H9 (cell line): ENCODE measurements at regions not wholly inside any gene's neighbourhood (a gene's known extent, or its start where the extent isn't known, plus 50 kb on each side); places are given as distances from the start of the nearest gene placed in this dataset.

Experiments used
- DNase-seq: peaks from one replicate; pipeline ENCODE4 v3.0.0-alpha.2; 2017
- H2AFZ ChIP-seq: one replicate; pipeline ENCODE4 v1.6.1; 2013; ENCODE audit warnings: mild to moderate bottlenecking, low read length, control low read depth, moderate library complexity
- H2AK5ac ChIP-seq: 2 replicates; pipeline ENCODE4 v1.6.1; 2013; ENCODE audit warnings: low read length, control low read depth, mixed read lengths; ENCODE audit not compliant: insufficient read length
- H2BK120ac ChIP-seq: one replicate; pipeline ENCODE4 v1.6.1; 2013; ENCODE audit warnings: low read depth, mild to moderate bottlenecking, low read length, control low read depth, inconsistent platforms; ENCODE audit not compliant: poor library complexity, severe bottlenecking
- H2BK12ac ChIP-seq: 2 replicates; pipeline ENCODE4 v1.6.1; 2013; ENCODE audit warnings: low read length, control low read depth, mixed read lengths, low read depth; ENCODE audit not compliant: insufficient read length
- H2BK15ac ChIP-seq: 2 replicates; pipeline ENCODE4 v1.6.1; 2013; ENCODE audit warnings: low read depth, low read length, control low read depth
- H2BK20ac ChIP-seq: one replicate; pipeline ENCODE4 v1.6.1; 2013; ENCODE audit warnings: low read depth, mild to moderate bottlenecking, low read length, control low read depth, inconsistent platforms; ENCODE audit not compliant: poor library complexity, severe bottlenecking
- H2BK5ac ChIP-seq: 2 replicates; pipeline ENCODE4 v1.6.1; 2013; ENCODE audit warnings: low read length, control low read depth, mixed read lengths; ENCODE audit not compliant: insufficient read length
- H3K14ac ChIP-seq: 2 replicates; pipeline ENCODE4 v1.6.1; 2013; ENCODE audit warnings: low read length, control low read depth; ENCODE audit not compliant: insufficient read depth
- H3K18ac ChIP-seq: 2 replicates; pipeline ENCODE4 v1.6.1; 2013; ENCODE audit warnings: low read depth, mild to moderate bottlenecking, mixed read lengths, low read length, control low read depth; ENCODE audit not compliant: insufficient read length
- H3K23ac ChIP-seq: 2 replicates; pipeline ENCODE4 v1.6.1; 2013; ENCODE audit warnings: low read length, control low read depth, mixed read lengths, low read depth; ENCODE audit not compliant: insufficient read length
- H3K23me2 ChIP-seq: 2 replicates; pipeline ENCODE4 v1.6.1; 2013; ENCODE audit warnings: low read depth, mild to moderate bottlenecking, mixed read lengths, low read length, control low read depth; ENCODE audit not compliant: insufficient read length, poor library complexity, severe bottlenecking
- H3K27ac ChIP-seq: 2 replicates; pipeline ENCODE4 v1.5.1; 2013; ENCODE audit warnings: low read length, control low read depth, mixed read lengths, low read depth; ENCODE audit not compliant: insufficient read length
- H3K27me3 ChIP-seq: 2 replicates; pipeline ENCODE4 v1.6.1; 2013; ENCODE audit warnings: low read length, control low read depth, inconsistent platforms; ENCODE audit not compliant: insufficient read depth
- H3K4ac ChIP-seq: 2 replicates; pipeline ENCODE4 v1.6.1; 2013; ENCODE audit warnings: low read depth, mild to moderate bottlenecking, control low read depth, inconsistent platforms, low read length, moderate library complexity
- H3K4me1 ChIP-seq: 2 replicates; pipeline ENCODE4 v1.6.1; 2013; ENCODE audit warnings: low read length, control low read depth, inconsistent platforms; ENCODE audit not compliant: insufficient read depth
- H3K4me2 ChIP-seq: 2 replicates; pipeline ENCODE4 v1.6.1; 2013; ENCODE audit warnings: low read length, control low read depth, mixed read lengths; ENCODE audit not compliant: insufficient read length, insufficient read depth
- H3K56ac ChIP-seq: 2 replicates; pipeline ENCODE4 v1.6.1; 2013; ENCODE audit warnings: low read depth, mild to moderate bottlenecking, mixed read lengths, low read length, control low read depth; ENCODE audit not compliant: insufficient read length
- H3K79me1 ChIP-seq: 2 replicates; pipeline ENCODE4 v1.6.1; 2013; ENCODE audit warnings: low read depth, mild to moderate bottlenecking, moderate library complexity, low read length, control low read depth, inconsistent platforms; ENCODE audit not compliant: insufficient read depth, poor library complexity, severe bottlenecking
- H3K79me2 ChIP-seq: 2 replicates; pipeline ENCODE4 v1.6.1; 2013; ENCODE audit warnings: low read length, control low read depth, inconsistent platforms; ENCODE audit not compliant: insufficient read depth
- H3K9ac ChIP-seq: 2 replicates; pipeline ENCODE4 v1.6.1; 2013; ENCODE audit warnings: low read length, control low read depth, mixed read lengths; ENCODE audit not compliant: insufficient read length; ENCODE audit errors: extremely low read depth
- H3K9me3 ChIP-seq: one replicate; pipeline ENCODE4 v1.6.1; 2013; ENCODE audit warnings: low read depth, low read length, inconsistent platforms; ENCODE audit not compliant: control insufficient read depth
- H3T11ph ChIP-seq: one replicate; pipeline ENCODE4 v1.6.1; 2013; ENCODE audit warnings: mild to moderate bottlenecking, low read length, control low read depth, inconsistent platforms
- H4K20me1 ChIP-seq: one replicate; pipeline ENCODE4 v1.6.1; 2013; ENCODE audit not compliant: control insufficient read depth, insufficient read length, insufficient read depth
- H4K5ac ChIP-seq: 2 replicates; pipeline ENCODE4 v1.6.1; 2013; ENCODE audit warnings: low read depth, mild to moderate bottlenecking, mixed read lengths, low read length, control low read depth; ENCODE audit not compliant: insufficient read length
- H4K8ac ChIP-seq: replicated peaks from 2 replicates; pipeline ENCODE4 v1.6.1; 2013; ENCODE audit warnings: low read length, control low read depth, mixed read lengths, low read depth; ENCODE audit not compliant: insufficient read length
- H4K91ac ChIP-seq: 2 replicates; pipeline ENCODE4 v1.6.1; 2013; ENCODE audit warnings: low read depth, mild to moderate bottlenecking, moderate library complexity, mixed read lengths, low read length, control low read depth; ENCODE audit not compliant: insufficient read length
- H3K27ac Mint-ChIP-seq, 3 experiments: 2 replicates in 2 of 3; 3 replicates in 1 of 3; pipeline ENCODE4 v1.8.0; 2020 to 2021; ENCODE audit warnings: mixed read lengths in 3 of 3, mild to moderate bottlenecking in 1 of 3, moderate library complexity in 1 of 3
- H3K27me3 Mint-ChIP-seq: 2 replicates; pipeline ENCODE4 v1.8.0; 2021; ENCODE audit warnings: low read depth, mild to moderate bottlenecking, moderate library complexity, mixed read lengths
- H3K36me3 Mint-ChIP-seq, 3 experiments: 2 replicates in 2 of 3; 3 replicates in 1 of 3; pipeline ENCODE4 v1.8.0; 2020 to 2021; ENCODE audit warnings: low read depth in 3 of 3, mixed read lengths in 3 of 3; ENCODE audit not compliant: insufficient read depth in 1 of 3
- H3K4me1 Mint-ChIP-seq, 2 experiments: 2 replicates each; pipeline ENCODE4 v1.8.0; 2020; ENCODE audit warnings: mixed read lengths in 2 of 2
- H3K4me3 Mint-ChIP-seq, 2 experiments: 2 replicates in 1 of 2; 3 replicates in 1 of 2; pipeline ENCODE4 v1.8.0; 2020 to 2021; ENCODE audit warnings: mild to moderate bottlenecking in 2 of 2, mixed read lengths in 2 of 2, moderate library complexity in 1 of 2
- H3K9me3 Mint-ChIP-seq, 2 experiments: 2 replicates in 1 of 2; 3 replicates in 1 of 2; pipeline ENCODE4 v1.8.0; 2020; ENCODE audit warnings: mild to moderate bottlenecking in 2 of 2, mixed read lengths in 2 of 2, moderate library complexity in 1 of 2
- WGBS: extraction: QIAGEN DNeasy Blood & Tissue Kit; methylation state at CpG from one replicate; pipeline ENCODE4 v1.1.7; 2013; ENCODE audit warnings: missing lambda C conversion rate, low lambda C conversion rate, mixed read lengths; ENCODE audit not compliant: insufficient read length; ENCODE audit errors: extremely low coverage; 5-methylcytosine and 5-hydroxymethylcytosine counted together
- TF ChIP-seq, protein P1 (sequence below): fragments of 200-600 bp; sonication (generic); conservative IDR thresholded peaks from 3 replicates; pipeline ENCODE4 v1.8.0; 2021; ENCODE audit warnings: antibody characterized with exemption, mild to moderate bottlenecking

DNA sequence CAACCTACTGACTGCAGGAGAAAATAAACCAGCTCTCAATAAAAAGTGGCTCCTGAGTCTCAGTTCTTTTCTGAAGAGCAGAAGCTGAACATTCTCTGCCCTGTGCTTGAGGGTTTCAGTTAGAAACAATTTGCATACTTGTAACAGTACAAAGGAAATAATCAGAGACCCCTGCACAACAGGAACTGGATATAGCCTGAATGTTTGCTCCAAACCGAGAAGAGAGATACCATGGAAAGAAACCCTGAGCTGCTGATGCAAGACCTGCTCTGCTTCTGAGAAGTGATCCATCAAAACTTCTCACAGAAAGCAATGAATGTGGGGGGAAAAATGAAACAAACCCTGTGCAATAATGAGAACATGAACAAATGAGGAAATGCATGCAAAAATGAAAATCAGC lies 592.9 kb downstream of the SEMA5A start:
- Mint-ChIP-seq H3K9me3 (no peaks in the 10 kb centered on the region; a peak in 1 of 5 replicates), H3K4me1 (no peaks in the 10 kb centered on the region), H3K27me3 (no peaks in the 10 kb centered on the region), H3K27ac (peak overlapping the region in 1 of 3 experiments; percentile 12; a peak in 1 of 7 replicates), H3K36me3 (no peaks in the 10 kb centered on the region), H3K4me3 (no peak overlapping the region)
- Histone ChIP-seq H3K56ac (no peak overlapping the region), H2BK15ac (no peak overlapping the region), H3K23ac (no peak overlapping the region), H2BK5ac (no peak overlapping the region), H4K20me1 (no peaks in the 10 kb centered on the region), H3K9ac (no peak overlapping the region), H3K4me1 (no peaks in the 10 kb centered on the region), H2BK12ac (no peak overlapping the region), H3K27me3 (no peaks in the 10 kb centered on the region), H4K5ac (no peak overlapping the region), H4K91ac (no peak overlapping the region), H3K23me2 (no peaks in the 10 kb centered on the region), H2BK120ac (no peak overlapping the region), H3K27ac (no peak overlapping the region), H2BK20ac (no peak overlapping the region), H3K79me1 (no peaks in the 10 kb centered on the region), H3K79me2 (no peaks in the 10 kb centered on the region), H3K18ac (no peak overlapping the region), H3K9me3 (no peaks in the 10 kb centered on the region), H3K4me2 (no peak overlapping the region), H4K8ac (no peak overlapping the region), H3T11ph (no peak overlapping the region), H3K4ac (no peak overlapping the region), H2AFZ (no peak overlapping the region), H2AK5ac (no peak overlapping the region), H3K14ac (no peak overlapping the region)
- DNase-seq = no peak
- WGBS = no CpG with 5 or more reads among the region's 1 CpG
- TF ChIP-seq, protein P1, sequence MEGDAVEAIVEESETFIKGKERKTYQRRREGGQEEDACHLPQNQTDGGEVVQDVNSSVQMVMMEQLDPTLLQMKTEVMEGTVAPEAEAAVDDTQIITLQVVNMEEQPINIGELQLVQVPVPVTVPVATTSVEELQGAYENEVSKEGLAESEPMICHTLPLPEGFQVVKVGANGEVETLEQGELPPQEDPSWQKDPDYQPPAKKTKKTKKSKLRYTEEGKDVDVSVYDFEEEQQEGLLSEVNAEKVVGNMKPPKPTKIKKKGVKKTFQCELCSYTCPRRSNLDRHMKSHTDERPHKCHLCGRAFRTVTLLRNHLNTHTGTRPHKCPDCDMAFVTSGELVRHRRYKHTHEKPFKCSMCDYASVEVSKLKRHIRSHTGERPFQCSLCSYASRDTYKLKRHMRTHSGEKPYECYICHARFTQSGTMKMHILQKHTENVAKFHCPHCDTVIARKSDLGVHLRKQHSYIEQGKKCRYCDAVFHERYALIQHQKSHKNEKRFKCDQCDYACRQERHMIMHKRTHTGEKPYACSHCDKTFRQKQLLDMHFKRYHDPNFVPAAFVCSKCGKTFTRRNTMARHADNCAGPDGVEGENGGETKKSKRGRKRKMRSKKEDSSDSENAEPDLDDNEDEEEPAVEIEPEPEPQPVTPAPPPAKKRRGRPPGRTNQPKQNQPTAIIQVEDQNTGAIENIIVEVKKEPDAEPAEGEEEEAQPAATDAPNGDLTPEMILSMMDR = no peak
